Lower lobe of right lung (tissue), 2 donors: ENCODE measurements at regions not wholly inside any gene's neighbourhood (a gene's known extent, or its start where the extent isn't known, plus 50 kb on each side); places are given as distances from the start of the nearest gene placed in this dataset.

ENCODE experiments used
- ATAC-seq, 2 donors: fragments of 200-7000 bp; cut with Tn5 transposase; one replicate each; pipeline ENCODE4 v1.9.1; 2020 to 2022; ENCODE audit warnings: mild to moderate bottlenecking in 2 of 2, moderate library complexity in 2 of 2
- DNase-seq: peaks from one replicate; pipeline ENCODE4 v3.0.0-alpha.2; 2020
- H3K27ac ChIP-seq: fragments of 200-600 bp; one replicate; pipeline ENCODE4 v1.8.0; 2022
- H3K27me3 ChIP-seq: fragments of 200-600 bp; one replicate; pipeline ENCODE4 v1.8.0; 2022; ENCODE audit warnings: low read depth
- H3K36me3 ChIP-seq: fragments of 200-600 bp; one replicate; pipeline ENCODE4 v1.8.0; 2022; ENCODE audit warnings: mild to moderate bottlenecking
- H3K4me1 ChIP-seq: fragments of 200-600 bp; one replicate; pipeline ENCODE4 v1.8.0; 2022
- H3K4me3 ChIP-seq: fragments of 200-600 bp; one replicate; pipeline ENCODE4 v1.8.0; 2022; ENCODE audit warnings: mild to moderate bottlenecking
- H3K9me3 ChIP-seq: fragments of 200-600 bp; one replicate; pipeline ENCODE4 v1.8.0; 2022
- CTCF ChIP-seq: fragments of 200-600 bp; IDR thresholded peaks from one replicate; pipeline ENCODE4 v1.8.0; 2022; ENCODE audit warnings: antibody characterized with exemption, mild to moderate bottlenecking
- intact Hi-C: fragments of 100-400 bp; cut with DNase I; formaldehyde crosslinking; loops from one replicate; pipeline ENCODE4 v1.11.0; 2022
- donor health status: DM: no; HTN: yes; CAD: no; lungs with severe emphysema.

- TF ChIP-seq CTCF, result no peak
- Histone ChIP-seq H3K36me3 (no peaks in the 10 kb centered on the region), H3K4me1 (no peaks in the 10 kb centered on the region), H3K9me3 (no peaks in the 10 kb centered on the region), H3K27me3 (no peaks in the 10 kb centered on the region), H3K27ac (no peak overlapping the region), H3K4me3 (no peak overlapping the region)
- intact Hi-C loops, result no loop called here
- ATAC-seq (no peak), DNase-seq (no peak)
Observed at GRCh38 chr15:61421470-61421869, 192.4 kb upstream of the RORA start.

- no peak overlapping the region for H3K4me3 ChIP-seq
- DNase-seq, result no peak
- no peak for ATAC-seq
- intact Hi-C loops, result no loop called here
- no peaks in the 10 kb centered on the region for H3K9me3 ChIP-seq
- H3K36me3 ChIP-seq, result no peaks in the 10 kb centered on the region
- no peak overlapping the region for H3K27ac ChIP-seq
- H3K27me3 ChIP-seq, result no peaks in the 10 kb centered on the region
- no peaks in the 10 kb centered on the region for H3K4me1 ChIP-seq
- no peak for TF ChIP-seq CTCF
Observed at GRCh38 chr15:61420546-61420945, 191.4 kb upstream of the RORA start.

GRCh38 chr15:61415617-61416120, 186.6 kb upstream of the RORA start:
- DNase-seq (no peak), ATAC-seq (no peak)
- no peak overlapping the region for H3K4me3 ChIP-seq
- H3K9me3 ChIP-seq, result no peaks in the 10 kb centered on the region
- no peak overlapping the region for H3K27ac ChIP-seq
- TF ChIP-seq CTCF, result no peak
- no peaks in the 10 kb centered on the region for H3K36me3 ChIP-seq
- intact Hi-C loops, result no loop called here
- no peaks in the 10 kb centered on the region for H3K4me1 ChIP-seq
- no peaks in the 10 kb centered on the region for H3K27me3 ChIP-seq

GRCh38 chr15:61411902-61412510, 182.9 kb upstream of the RORA start:
- Histone ChIP-seq H3K4me1 (no peaks in the 10 kb centered on the region), H3K27me3 (no peaks in the 10 kb centered on the region), H3K36me3 (no peaks in the 10 kb centered on the region), H3K9me3 (no peaks in the 10 kb centered on the region), H3K27ac (no peak overlapping the region), H3K4me3 (no peak overlapping the region)
- intact Hi-C loops, result no loop called here
- no peak for TF ChIP-seq CTCF
- no peak for DNase-seq
- no peak for ATAC-seq

GRCh38 chr15:61410662-61411061, 181.6 kb upstream of the RORA start:
- no peak overlapping the region for H3K4me3 ChIP-seq
- H3K27ac ChIP-seq, result no peak overlapping the region
- TF ChIP-seq CTCF, result no peak
- H3K4me1 ChIP-seq, result no peaks in the 10 kb centered on the region
- intact Hi-C loops, result no loop called here
- ATAC-seq (no peak), DNase-seq (no peak)
- no peaks in the 10 kb centered on the region for H3K27me3 ChIP-seq
- no peaks in the 10 kb centered on the region for H3K9me3 ChIP-seq
- no peaks in the 10 kb centered on the region for H3K36me3 ChIP-seq

GRCh38 chr15:61404567-61404966, 175.5 kb upstream of the RORA start:
- ATAC-seq, result no peak
- H3K27me3 ChIP-seq, result no peaks in the 10 kb centered on the region
- intact Hi-C loops, result no loop called here

More at GRCh38 chr15:61404567-61404966, 175.5 kb upstream of the RORA start:
- Histone ChIP-seq H3K36me3 (no peaks in the 10 kb centered on the region), H3K4me1 (no peaks in the 10 kb centered on the region), H3K27ac (no peak overlapping the region), H3K4me3 (no peak overlapping the region), H3K9me3 (no peaks in the 10 kb centered on the region)
- no peak for DNase-seq
- no peak for TF ChIP-seq CTCF
